CD4-positive, CD25-positive, alpha-beta regulatory T cell (primary cell): ENCODE measurements at regions not wholly inside any gene's neighbourhood (a gene's known extent, or its start where the extent isn't known, plus 50 kb on each side); places are given as distances from the start of the nearest gene placed in this dataset.
"Not testable (repeated sequence)": the region's sequence is repeated elsewhere in the genome, so short reads cannot be mapped to it uniquely, and the experiment has no call there.

ENCODE experiments used
- ATAC-seq, 2 donors: fragments of 150-1000 bp; cut with Tn5 transposase; one replicate each; pipeline ENCODE4 v1.10.0; 2021; ENCODE audit warnings: low read depth in 2 of 2, moderate number of reproducible peaks in 2 of 2, moderate library complexity in 1 of 2
- DNase-seq, 3 donors: peaks; one replicate each; pipeline versions ENCODE4 v3.0.0 to v3.0.0-alpha.2; 2012 to 2022; ENCODE audit warnings: mixed read lengths in 1 of 3
- H3K27ac ChIP-seq: one replicate; pipeline ENCODE4 v1.7.0; 2013; ENCODE audit warnings: mild to moderate bottlenecking, low read length; ENCODE audit not compliant: insufficient read depth, poor library complexity, severe bottlenecking
- H3K27me3 ChIP-seq: one replicate; pipeline ENCODE4 v1.7.0; 2013; ENCODE audit warnings: low read length; ENCODE audit not compliant: control insufficient read depth, insufficient read depth
- H3K36me3 ChIP-seq: one replicate; pipeline ENCODE4 v1.7.0; 2013; ENCODE audit warnings: mild to moderate bottlenecking, low read length, moderate library complexity; ENCODE audit not compliant: control insufficient read depth, insufficient read depth
- H3K4me1 ChIP-seq: 2 replicates; pipeline ENCODE4 v1.7.0; 2013; ENCODE audit warnings: mild to moderate bottlenecking, low read length; ENCODE audit not compliant: insufficient read depth, control insufficient read depth, poor library complexity, severe bottlenecking
- H3K4me3 ChIP-seq: one replicate; pipeline ENCODE4 v1.7.0; 2013; ENCODE audit warnings: low read depth, mild to moderate bottlenecking, low read length, moderate library complexity
- H3K9me3 ChIP-seq, 2 experiments: 1 replicate in 1 of 2; 2 replicates in 1 of 2; pipeline ENCODE4 v1.7.0; 2013; ENCODE audit warnings: low read length in 2 of 2, mild to moderate bottlenecking in 1 of 2, moderate library complexity in 1 of 2; ENCODE audit not compliant: control insufficient read depth in 2 of 2
- H3K27ac Mint-ChIP-seq, 3 donors: one replicate each; pipeline ENCODE4 v1.8.0; 2020 to 2022; ENCODE audit warnings: mild to moderate bottlenecking in 3 of 3, mixed read lengths in 3 of 3, moderate library complexity in 2 of 3
- H3K27me3 Mint-ChIP-seq: one replicate; pipeline ENCODE4 v1.8.0; 2022; ENCODE audit warnings: mild to moderate bottlenecking, mixed read lengths
- H3K36me3 Mint-ChIP-seq: one replicate; pipeline ENCODE4 v1.8.0; 2020; ENCODE audit warnings: mixed read lengths
- H3K4me1 Mint-ChIP-seq, 4 donors: one replicate each; pipeline ENCODE4 v1.8.0; 2020 to 2022; ENCODE audit warnings: mixed read lengths in 4 of 4, mild to moderate bottlenecking in 1 of 4
- H3K4me3 Mint-ChIP-seq, 4 donors: one replicate each; pipeline ENCODE4 v1.8.0; 2020 to 2022; ENCODE audit warnings: mild to moderate bottlenecking in 4 of 4, mixed read lengths in 4 of 4, moderate library complexity in 3 of 4
- H3K9me3 Mint-ChIP-seq, 7 donors: one replicate each; pipeline ENCODE4 v1.8.0; 2020 to 2022; ENCODE audit warnings: mixed read lengths in 7 of 7, mild to moderate bottlenecking in 3 of 7, moderate library complexity in 2 of 7

DNA sequence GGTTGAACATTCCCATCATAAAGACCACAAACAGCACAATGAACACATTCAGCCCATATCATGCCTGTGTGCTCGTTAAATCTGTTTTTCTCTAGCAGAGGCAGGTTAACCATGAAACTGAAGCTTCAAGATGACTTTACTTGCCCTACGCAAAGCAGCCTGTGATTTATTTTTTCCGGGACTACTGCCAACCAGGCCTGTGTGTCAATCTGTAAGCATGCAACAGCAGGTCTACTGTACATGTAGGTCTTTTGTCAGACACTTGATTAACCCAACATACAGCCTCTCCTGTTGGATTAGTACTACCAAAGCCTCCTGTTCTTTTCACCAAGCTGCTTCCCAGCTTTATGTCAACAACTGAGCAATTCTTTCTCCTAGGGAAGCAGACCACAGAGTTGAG is 85.5 kb upstream of the ACSL1 start:
- Mint-ChIP-seq H3K36me3 (no peaks in the 10 kb centered on the region), H3K27me3 (peaks cover 17% of the 10 kb centered on the region), H3K27ac (no peak overlapping the region), H3K4me3 (no peak overlapping the region), H3K9me3 (peaks cover 0 to 20% (median 8%) of the 10 kb centered on the region in 7 donors), H3K4me1 (peaks cover 0 to 5% (median 0%) of the 10 kb centered on the region in 4 donors)
- H3K36me3 ChIP-seq = no peaks in the 10 kb centered on the region
- H3K27ac ChIP-seq = no peak overlapping the region
- no peak overlapping the region for H3K4me3 ChIP-seq
- no peaks in the 10 kb centered on the region for H3K4me1 ChIP-seq
- H3K9me3 ChIP-seq = peaks cover 10 to 17% of the 10 kb centered on the region in 2 experiments
- ATAC-seq (no peak), DNase-seq (no peak)
- H3K27me3 ChIP-seq = no peaks in the 10 kb centered on the region

DNA sequence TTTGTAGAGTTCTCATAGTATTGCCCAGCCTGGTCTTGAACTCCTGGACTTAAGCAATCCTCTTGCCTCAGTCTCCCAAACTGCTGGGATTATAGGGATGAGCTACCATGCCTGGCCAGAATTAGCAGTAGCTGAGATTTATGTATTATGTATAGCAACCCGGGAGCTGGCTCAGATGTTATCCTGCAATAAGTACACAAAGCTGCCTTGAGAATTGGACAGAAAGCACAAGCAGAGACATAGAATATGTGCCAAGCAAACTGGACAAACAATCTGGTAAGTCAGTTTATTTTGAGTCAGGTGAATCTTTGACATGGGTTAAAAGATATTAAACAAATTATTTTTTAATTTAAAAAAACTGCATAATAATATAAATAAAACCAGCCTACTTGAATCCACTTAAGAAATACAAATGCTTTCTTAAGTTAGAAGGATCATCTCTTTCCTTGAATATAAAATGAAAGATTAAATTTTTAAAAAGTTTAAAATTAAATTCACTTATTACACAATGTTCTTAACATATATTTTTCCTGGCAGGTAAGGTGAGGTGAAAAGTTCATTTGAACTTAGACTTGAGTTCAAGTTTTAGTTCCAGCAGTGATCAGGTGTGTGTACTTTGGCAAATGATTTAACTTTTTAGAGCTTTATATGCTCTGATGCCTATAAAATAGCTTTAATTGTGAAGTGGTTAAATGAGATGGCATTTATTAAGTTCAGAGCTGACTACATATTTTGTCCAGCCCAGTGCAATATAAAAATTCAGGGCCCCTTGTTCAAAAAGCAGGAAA is 87.8 kb upstream of the ACSL1 start:
- no peaks in the 10 kb centered on the region for H3K4me1 ChIP-seq
- no peak overlapping the region for H3K4me3 ChIP-seq
- Mint-ChIP-seq H3K27me3 (peaks cover 17% of the 10 kb centered on the region), H3K36me3 (no peaks in the 10 kb centered on the region), H3K9me3 (peaks cover 0 to 20% (median 11%) of the 10 kb centered on the region in 7 donors), H3K27ac (no peak overlapping the region), H3K4me3 (no peak overlapping the region), H3K4me1 (no peaks in the 10 kb centered on the region)
- H3K27me3 ChIP-seq = no peaks in the 10 kb centered on the region
- H3K27ac ChIP-seq = no peak overlapping the region
- H3K36me3 ChIP-seq = no peaks in the 10 kb centered on the region
- DNase-seq (no peak), ATAC-seq (no peak)
- peaks cover 10 to 17% of the 10 kb centered on the region in 2 experiments for H3K9me3 ChIP-seq

DNA sequence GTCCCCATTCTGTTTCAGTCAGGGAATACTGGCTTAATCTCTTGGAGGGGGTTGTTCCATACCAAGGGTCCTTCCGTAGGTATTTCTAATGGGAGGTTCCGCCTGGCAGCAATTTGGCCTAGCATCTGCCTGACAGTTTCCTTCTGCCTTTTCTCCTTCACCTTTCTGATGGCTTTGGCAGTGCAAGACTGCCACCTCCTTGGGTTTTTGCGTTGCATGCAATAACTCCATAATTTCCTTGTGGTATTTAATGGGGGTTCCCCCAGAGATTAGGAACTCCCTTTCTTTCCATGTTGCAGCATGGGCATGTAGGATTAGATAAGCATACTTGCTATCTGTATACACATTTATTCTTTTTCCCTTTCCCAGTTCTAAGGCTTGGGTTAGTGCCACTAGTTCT is 93.0 kb upstream of the ACSL1 start:
- not testable (repeated sequence) for H3K36me3 Mint-ChIP-seq, H3K4me3 ChIP-seq, H3K36me3 ChIP-seq, DNase-seq, H3K27ac Mint-ChIP-seq, H3K9me3 ChIP-seq, H3K4me1 Mint-ChIP-seq, H3K27me3 ChIP-seq, H3K27ac ChIP-seq, H3K4me1 ChIP-seq, H3K4me3 Mint-ChIP-seq, ATAC-seq
- Mint-ChIP-seq H3K27me3 (peaks cover 15% of the 10 kb centered on the region), H3K9me3 (peaks cover 0 to 15% (median 1%) of the 10 kb centered on the region in 7 donors)

DNA sequence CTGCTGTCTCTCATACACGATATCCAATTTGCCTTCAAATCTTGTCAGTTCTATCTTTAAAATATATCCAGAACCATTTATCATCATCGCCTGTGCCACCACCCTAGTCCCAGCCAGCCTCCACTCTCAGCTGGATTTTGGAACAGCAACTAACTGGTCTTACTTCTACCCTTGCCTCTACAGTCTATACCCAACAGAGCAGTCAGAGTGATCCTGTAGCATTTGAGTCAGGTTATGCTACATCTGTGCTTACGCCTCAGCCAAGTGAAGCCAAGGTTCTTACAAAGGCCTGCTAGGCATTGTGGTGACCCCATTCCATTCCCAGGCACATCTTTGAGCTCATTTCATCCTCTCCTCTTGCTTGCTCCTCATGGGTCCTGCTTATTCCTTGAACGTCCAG is 95.7 kb upstream of the ACSL1 start:
- Histone ChIP-seq H3K4me3 (no peak overlapping the region), H3K27ac (no peak overlapping the region), H3K9me3 (no peaks in the 10 kb centered on the region), H3K4me1 (no peaks in the 10 kb centered on the region), H3K27me3 (no peaks in the 10 kb centered on the region), H3K36me3 (no peaks in the 10 kb centered on the region)
- H3K4me3 Mint-ChIP-seq = no peak overlapping the region
- no peaks in the 10 kb centered on the region for H3K36me3 Mint-ChIP-seq
- no peak for DNase-seq
- H3K9me3 Mint-ChIP-seq = peaks cover 0 to 7% (median 0%) of the 10 kb centered on the region in 7 donors
- H3K27me3 Mint-ChIP-seq = peaks cover 8% of the 10 kb centered on the region
- H3K27ac Mint-ChIP-seq = no peak overlapping the region
- no peak for ATAC-seq
- no peaks in the 10 kb centered on the region for H3K4me1 Mint-ChIP-seq

DNA sequence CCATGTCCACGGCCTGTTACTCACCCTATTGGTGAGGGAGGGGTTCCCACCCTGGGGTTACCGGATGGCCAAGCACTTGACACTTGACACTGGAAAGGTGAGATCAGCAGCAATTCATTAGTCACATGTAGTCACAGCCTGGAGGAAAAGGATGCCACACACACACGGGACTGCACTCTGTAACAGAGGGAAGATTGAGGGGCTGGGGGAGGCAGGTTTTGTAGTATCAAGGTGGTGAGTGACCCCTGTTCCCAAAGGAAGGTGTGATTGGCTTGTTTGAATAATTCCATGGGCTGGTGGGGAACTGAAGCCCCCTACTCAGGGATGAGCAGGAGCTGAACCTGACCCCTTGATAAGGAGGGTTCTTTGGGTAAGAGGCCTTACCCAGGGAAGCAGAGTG is 96.0 kb upstream of the HELT start:
- Histone ChIP-seq H3K27me3 (no peaks in the 10 kb centered on the region), H3K4me1 (no peaks in the 10 kb centered on the region), H3K36me3 (no peaks in the 10 kb centered on the region), H3K4me3 (no peak overlapping the region), H3K27ac (no peak overlapping the region), H3K9me3 (no peaks in the 10 kb centered on the region)
- Mint-ChIP-seq H3K36me3 (no peaks in the 10 kb centered on the region), H3K4me3 (no peak overlapping the region), H3K27ac (no peak overlapping the region), H3K9me3 (peaks cover 0 to 4% (median 0%) of the 10 kb centered on the region in 7 donors), H3K4me1 (no peaks in the 10 kb centered on the region), H3K27me3 (peaks cover 8% of the 10 kb centered on the region)
- no peak for ATAC-seq
- no peak for DNase-seq

DNA sequence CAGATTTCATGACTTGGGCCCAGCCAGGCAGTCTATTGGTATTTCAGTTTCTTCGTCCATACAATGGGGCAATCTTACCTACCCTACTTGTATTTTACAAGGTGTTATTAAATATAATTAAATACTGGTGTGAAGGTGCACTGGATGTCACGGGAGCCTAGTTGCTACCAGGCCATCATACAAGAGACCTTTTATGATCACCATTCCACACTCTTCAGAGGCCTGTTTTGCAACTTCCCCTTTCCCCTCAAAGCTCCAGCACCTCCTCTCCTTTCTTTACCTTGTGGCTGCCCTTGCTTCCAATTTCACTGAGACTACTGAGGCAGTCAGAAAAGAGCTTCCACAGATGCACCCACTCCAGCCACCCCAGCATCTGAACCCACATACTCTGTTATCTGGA is 93.8 kb upstream of the HELT start:
- ATAC-seq (no peak), DNase-seq (no peak)
- Mint-ChIP-seq H3K36me3 (no peaks in the 10 kb centered on the region), H3K27ac (no peak overlapping the region), H3K4me1 (no peaks in the 10 kb centered on the region), H3K4me3 (no peak overlapping the region), H3K27me3 (peaks cover 8% of the 10 kb centered on the region), H3K9me3 (peaks cover 0 to 9% (median 0%) of the 10 kb centered on the region in 7 donors)
- no peaks in the 10 kb centered on the region for H3K27me3 ChIP-seq
- peaks cover 0 to 3% of the 10 kb centered on the region in 2 experiments for H3K9me3 ChIP-seq
- H3K4me3 ChIP-seq = no peak overlapping the region
- H3K36me3 ChIP-seq = no peaks in the 10 kb centered on the region
- no peaks in the 10 kb centered on the region for H3K4me1 ChIP-seq
- H3K27ac ChIP-seq = no peak overlapping the region

DNA sequence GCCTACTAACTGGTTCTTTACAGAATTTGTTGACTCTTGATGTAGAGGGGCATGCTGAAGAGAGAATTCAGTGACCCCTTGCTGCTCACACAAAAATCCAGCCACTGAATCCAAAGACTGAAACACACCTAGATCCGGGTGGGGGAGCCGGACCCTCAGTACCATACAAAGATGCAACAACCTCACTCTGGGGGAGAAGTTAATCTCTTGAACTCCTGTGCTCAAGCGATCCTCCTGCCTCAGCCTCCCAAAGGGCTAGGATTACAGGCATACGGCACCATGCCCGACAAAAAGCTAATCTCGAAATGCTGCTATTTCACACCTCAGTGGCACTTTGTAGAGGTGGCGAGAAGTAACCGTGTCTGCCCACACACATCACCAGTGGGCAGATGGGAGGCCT is 88.8 kb upstream of the HELT start:
- no peak overlapping the region for H3K4me3 ChIP-seq
- DNase-seq (no peak), ATAC-seq (no peak)
- Mint-ChIP-seq H3K4me3 (no peak overlapping the region), H3K36me3 (no peaks in the 10 kb centered on the region), H3K4me1 (no peaks in the 10 kb centered on the region), H3K27ac (no peak overlapping the region), H3K9me3 (peaks cover 0 to 9% (median 1%) of the 10 kb centered on the region in 7 donors), H3K27me3 (peaks cover 11% of the 10 kb centered on the region)
- H3K27me3 ChIP-seq = peaks cover 4% of the 10 kb centered on the region
- H3K9me3 ChIP-seq = peaks cover 0 to 3% of the 10 kb centered on the region in 2 experiments
- H3K27ac ChIP-seq = no peak overlapping the region
- no peaks in the 10 kb centered on the region for H3K36me3 ChIP-seq
- H3K4me1 ChIP-seq = no peaks in the 10 kb centered on the region

DNA sequence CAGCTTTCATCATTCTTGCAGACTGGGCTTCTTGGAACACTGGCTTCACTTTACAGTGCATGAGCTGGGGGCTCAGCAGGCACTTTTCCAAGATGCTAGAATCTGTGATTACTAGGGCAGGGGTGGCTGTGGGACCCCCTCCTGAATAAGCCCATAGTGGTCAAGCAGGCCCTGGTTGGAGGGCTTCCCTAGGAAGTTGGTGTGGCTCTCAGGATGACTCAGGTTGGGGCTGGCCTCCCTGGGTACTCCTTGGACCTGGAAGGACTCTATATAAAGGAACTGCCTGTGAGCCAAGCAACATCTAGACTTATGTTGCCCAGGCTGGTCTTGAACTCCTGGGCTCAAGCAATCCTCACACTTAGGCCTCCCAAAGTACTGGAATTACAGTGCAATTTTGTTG is 88.3 kb upstream of the HELT start:
- Mint-ChIP-seq H3K4me3 (no peak overlapping the region), H3K27ac (no peak overlapping the region), H3K27me3 (peaks cover 7% of the 10 kb centered on the region), H3K9me3 (peaks cover 0 to 9% (median 1%) of the 10 kb centered on the region in 7 donors), H3K36me3 (no peaks in the 10 kb centered on the region), H3K4me1 (no peaks in the 10 kb centered on the region)
- H3K4me3 ChIP-seq = no peak overlapping the region
- H3K4me1 ChIP-seq = no peaks in the 10 kb centered on the region
- ATAC-seq = no peak
- H3K27ac ChIP-seq = no peak overlapping the region
- H3K36me3 ChIP-seq = no peaks in the 10 kb centered on the region
- no peak for DNase-seq
- peaks cover 4% of the 10 kb centered on the region for H3K27me3 ChIP-seq
- H3K9me3 ChIP-seq = peaks cover 0 to 3% of the 10 kb centered on the region in 2 experiments
